ENCODE measurements at regions not wholly inside any gene's neighbourhood (a gene's known extent, or its start where the extent isn't known, plus 50 kb on each side); places are given as distances from the start of the nearest gene placed in this dataset.
"Not testable (repeated sequence)": the region's sequence is repeated elsewhere in the genome, so short reads cannot be mapped to it uniquely, and the experiment has no call there.

GRCh38 chr20:30487461-30487860 is 770.0 kb upstream of the DEFB115 start:
- TF ChIP-seq, protein P1, sequence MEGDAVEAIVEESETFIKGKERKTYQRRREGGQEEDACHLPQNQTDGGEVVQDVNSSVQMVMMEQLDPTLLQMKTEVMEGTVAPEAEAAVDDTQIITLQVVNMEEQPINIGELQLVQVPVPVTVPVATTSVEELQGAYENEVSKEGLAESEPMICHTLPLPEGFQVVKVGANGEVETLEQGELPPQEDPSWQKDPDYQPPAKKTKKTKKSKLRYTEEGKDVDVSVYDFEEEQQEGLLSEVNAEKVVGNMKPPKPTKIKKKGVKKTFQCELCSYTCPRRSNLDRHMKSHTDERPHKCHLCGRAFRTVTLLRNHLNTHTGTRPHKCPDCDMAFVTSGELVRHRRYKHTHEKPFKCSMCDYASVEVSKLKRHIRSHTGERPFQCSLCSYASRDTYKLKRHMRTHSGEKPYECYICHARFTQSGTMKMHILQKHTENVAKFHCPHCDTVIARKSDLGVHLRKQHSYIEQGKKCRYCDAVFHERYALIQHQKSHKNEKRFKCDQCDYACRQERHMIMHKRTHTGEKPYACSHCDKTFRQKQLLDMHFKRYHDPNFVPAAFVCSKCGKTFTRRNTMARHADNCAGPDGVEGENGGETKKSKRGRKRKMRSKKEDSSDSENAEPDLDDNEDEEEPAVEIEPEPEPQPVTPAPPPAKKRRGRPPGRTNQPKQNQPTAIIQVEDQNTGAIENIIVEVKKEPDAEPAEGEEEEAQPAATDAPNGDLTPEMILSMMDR (conservative IDR thresholded peaks at IDR 0.05) = not testable (repeated sequence)
- not testable (repeated sequence) for TF ChIP-seq EZH2 (IDR thresholded peaks at IDR 0.05; ENCODE audit: low read depth)
